ENCODE measurements at regions not wholly inside any gene's neighbourhood (a gene's known extent, or its start where the extent isn't known, plus 50 kb on each side); places are given as distances from the start of the nearest gene placed in this dataset.

GRCh38 chr4:12177416-12177815 is 748.7 kb upstream of the HS3ST1 start:
- ChIA-PET CTCF (ENCODE audit: low intra/inter-chr PET ratio, low total read pairs) (no interaction called here), POLR2A (no interaction called here)
- intact Hi-C loops (cut with micrococcal nuclease; ENCODE audit: unreplicated experiment): no loop called here
- Histone ChIP-seq H3K36me3 (replicated peaks in 1 of 2; ENCODE audit: control insufficient read depth in 1 of 2, insufficient read depth in 2 of 2, low read length in 2 of 2) (no peaks in the 10 kb centered on the region), H3K27ac (ENCODE audit: extremely low read length, insufficient read depth, low read length) (no peak overlapping the region), H3K4me2 (ENCODE audit: low read depth, low read length) (no peak overlapping the region), H3K4me3 (replicated peaks in 1 of 3; ENCODE audit: insufficient read depth in 1 of 3, low read depth in 2 of 3, low read length in 3 of 3) (no peak overlapping the region), H3K79me2 (ENCODE audit: insufficient read depth, low read length) (no peaks in the 10 kb centered on the region), H3K9me3 (ENCODE audit: low read length) (peaks cover 85% of the 10 kb centered on the region), H3K4me1 (ENCODE audit: insufficient read depth, low read length) (no peaks in the 10 kb centered on the region), H3K9ac (ENCODE audit: insufficient read depth, low read depth, low read length) (no peak overlapping the region), H2AFZ (ENCODE audit: low read length) (no peak overlapping the region), H4K20me1 (ENCODE audit: insufficient read depth, low read length) (no peaks in the 10 kb centered on the region), H3K27me3 (ENCODE audit: control insufficient read depth in 1 of 2, insufficient read depth in 2 of 2, low read length in 2 of 2) (no peaks in the 10 kb centered on the region)
- BruUV-seq (replicated peaks): no TSS peak
- DNase-seq (ENCODE audit: low spot score): no peak
- no peak for ATAC-seq
- in situ Hi-C loops (cut with HindIII; ENCODE audit: extremely low pct_ligation_motif_present, low pct_unique_long_range_greater_than_20kb): no loop called here
- FAIRE-seq: no peak
- WGBS (ENCODE audit: low lambda C conversion rate): 13% methylated on average over 2 of the region's 2 CpGs
- TF ChIP-seq ATF7-NPFF (CRISPR knock-in tag; IDR thresholded peaks at IDR 0.05; ENCODE audit: low read depth) (no peak), ZNF790 (CRISPR knock-in tag; IDR thresholded peaks at IDR 0.05; ENCODE audit: borderline replicate concordance) (no peak), KLF13 (CRISPR knock-in tag; IDR thresholded peaks at IDR 0.05) (no peak), EEA1 (CRISPR knock-in tag; IDR thresholded peaks at IDR 0.05; ENCODE audit: borderline replicate concordance) (no peak), XBP1 (CRISPR knock-in tag; IDR thresholded peaks at IDR 0.05) (no peak), ZNF333 (CRISPR knock-in tag; IDR thresholded peaks at IDR 0.05; ENCODE audit: borderline replicate concordance) (no peak), NKX3-1 (CRISPR knock-in tag; IDR thresholded peaks at IDR 0.05) (no peak), ZNF644 (CRISPR knock-in tag; IDR thresholded peaks at IDR 0.05; ENCODE audit: low read depth) (no peak)

- peaks cover 86% of the 10 kb centered on the region for H3K9me3 ChIP-seq (ENCODE audit: low read length)
- no peaks in the 10 kb centered on the region for H3K4me1 ChIP-seq (ENCODE audit: insufficient read depth, low read length)
- 20% methylated on average over 4 of the region's 4 CpGs for WGBS (ENCODE audit: low lambda C conversion rate)
- POLR2A ChIA-PET: no interaction called here
- intact Hi-C loops (cut with micrococcal nuclease; ENCODE audit: unreplicated experiment): no loop called here
- no peak overlapping the region for H3K9ac ChIP-seq (ENCODE audit: insufficient read depth, low read depth, low read length)
- no peak overlapping the region for H3K4me3 ChIP-seq (replicated peaks in 1 of 3; ENCODE audit: insufficient read depth in 1 of 3, low read depth in 2 of 3, low read length in 3 of 3)
- in situ Hi-C loops (cut with HindIII; ENCODE audit: extremely low pct_ligation_motif_present, low pct_unique_long_range_greater_than_20kb): no loop called here
- BruUV-seq (replicated peaks): no TSS peak
- ATAC-seq (no peak), DNase-seq (ENCODE audit: low spot score) (no peak), FAIRE-seq (no peak)
- no peaks in the 10 kb centered on the region for H3K79me2 ChIP-seq (ENCODE audit: insufficient read depth, low read length)
- no peak overlapping the region for H3K27ac ChIP-seq (ENCODE audit: extremely low read length, insufficient read depth, low read length)
- no peaks in the 10 kb centered on the region for H4K20me1 ChIP-seq (ENCODE audit: insufficient read depth, low read length)
- no peak overlapping the region for H2AFZ ChIP-seq (ENCODE audit: low read length)
- H3K27me3 ChIP-seq (ENCODE audit: control insufficient read depth in 1 of 2, insufficient read depth in 2 of 2, low read length in 2 of 2): no peaks in the 10 kb centered on the region
- H3K4me2 ChIP-seq (ENCODE audit: low read depth, low read length): no peak overlapping the region
- no peaks in the 10 kb centered on the region for H3K36me3 ChIP-seq (replicated peaks in 1 of 2; ENCODE audit: control insufficient read depth in 1 of 2, insufficient read depth in 2 of 2, low read length in 2 of 2)
- CTCF ChIA-PET (ENCODE audit: low intra/inter-chr PET ratio, low total read pairs): no interaction called here
- TF ChIP-seq NPAS2 (CRISPR knock-in tag; IDR thresholded peaks at IDR 0.05; ENCODE audit: borderline replicate concordance) (no peak), POGZ (CRISPR knock-in tag; IDR thresholded peaks at IDR 0.05) (no peak), SIX1 (CRISPR knock-in tag; IDR thresholded peaks at IDR 0.05; ENCODE audit: borderline replicate concordance) (no peak), ZFP82 (CRISPR knock-in tag; IDR thresholded peaks at IDR 0.05; ENCODE audit: borderline replicate concordance) (no peak), SALL2 (CRISPR knock-in tag; IDR thresholded peaks at IDR 0.05) (no peak), PRMT3 (CRISPR knock-in tag; IDR thresholded peaks at IDR 0.05; ENCODE audit: borderline replicate concordance, low read depth) (no peak), MYPOP (CRISPR knock-in tag; IDR thresholded peaks at IDR 0.05) (no peak), ZNF780A (CRISPR knock-in tag; IDR thresholded peaks at IDR 0.05) (no peak), SP140L (CRISPR knock-in tag; IDR thresholded peaks at IDR 0.05; ENCODE audit: borderline replicate concordance) (no peak), RFX1 (IDR thresholded peaks at IDR 0.05) (no peak), ZHX1 (CRISPR knock-in tag; IDR thresholded peaks at IDR 0.05; ENCODE audit: low read depth) (no peak)
These were observed 744.8 kb upstream of the HS3ST1 start for GRCh38 chr4:12173496-12173895.

Data from HepG2 (cell line).